Ovary (tissue), 7 donors: ENCODE measurements at regions not wholly inside any gene's neighbourhood (a gene's known extent, or its start where the extent isn't known, plus 50 kb on each side); places are given as distances from the start of the nearest gene placed in this dataset.

Source experiments
- DNase-seq, 5 donors: peaks; one replicate each; pipeline ENCODE4 v3.0.0-alpha.2; 2019 to 2020
- H3K27ac ChIP-seq, 2 donors: fragments of 200-600 bp; one replicate each; pipeline versions ENCODE4 v1.5.1 to v1.8.0; 2019 to 2022
- H3K27me3 ChIP-seq: fragments of 200-600 bp; one replicate; pipeline ENCODE4 v1.8.0; 2022
- H3K36me3 ChIP-seq: fragments of 200-600 bp; sonication (generic); one replicate; pipeline ENCODE4 v1.5.1; 2019
- H3K4me1 ChIP-seq: one replicate; pipeline ENCODE4 v1.8.1; 2013; ENCODE audit warnings: mild to moderate bottlenecking, moderate library complexity; ENCODE audit not compliant: insufficient read depth
- H3K4me3 ChIP-seq: fragments of 200-600 bp; sonication (generic); one replicate; pipeline ENCODE4 v1.5.1; 2017
- H3K9me3 ChIP-seq, 2 donors: fragments of 200-600 bp in 1 of 2; sonication (generic) in 1 of 2; one replicate each; pipeline versions ENCODE4 v1.5.1 to v1.8.1; 2013 to 2019; ENCODE audit warnings: mild to moderate bottlenecking in 1 of 2, moderate library complexity in 1 of 2
- CTCF ChIP-seq, 3 donors: fragments of 450-650 bp in 2 of 3; fragments of 200-600 bp in 1 of 3; IDR thresholded peaks; one replicate each; pipeline versions ENCODE4 v1.5.1 to v1.8.0; 2016 to 2022; ENCODE audit warnings: antibody characterized with exemption in 3 of 3, mild to moderate bottlenecking in 1 of 3
- EP300 ChIP-seq: sonication (generic); formaldehyde crosslinking; IDR thresholded peaks from one replicate; pipeline ENCODE4 v1.6.1; 2017; ENCODE audit warnings: antibody characterized with exemption
- POLR2A ChIP-seq: fragments of 450-650 bp; IDR thresholded peaks from one replicate; pipeline ENCODE4 v1.6.1; 2017; ENCODE audit warnings: antibody characterized with exemption, mild to moderate bottlenecking, moderate library complexity
- WGBS, 3 donors: extraction: QIAGEN DNeasy Blood & Tissue Kit in 1 of 3; methylation state at CpG; one replicate each; pipeline versions ENCODE4 v1.1.5 to v1.1.7; 2013 to 2017; 5-methylcytosine and 5-hydroxymethylcytosine counted together
- intact Hi-C, 4 donors: fragments of 100-400 bp; cut with DNase I; formaldehyde crosslinking; loops; one replicate each; pipeline versions ENCODE4 v1.11.0 to v1.15.1; 2022 to 2023
- donor health status: DM: no; HTN: no; CAD: no; lungs with moderate emphysema.
- donor health status: DM: no; HTN: no; CAD: no.
- donor health status: Bipolar disorder and iron deficiency.
- donor health status: DM: no; HTN: no; CAD: no.
- donor health status: DM: yes; HTN: yes; CAD: no.

- Histone ChIP-seq H3K27ac (no peak overlapping the region), H3K27me3 (no peaks in the 10 kb centered on the region), H3K4me1 (no peaks in the 10 kb centered on the region), H3K9me3 (no peaks in the 10 kb centered on the region), H3K36me3 (no peaks in the 10 kb centered on the region), H3K4me3 (no peak overlapping the region)
- TF ChIP-seq CTCF (IDR thresholded peaks at IDR 0.05) (no peak), EP300 (no peak), POLR2A (no peak)
- no peak for DNase-seq
- WGBS, 3 donors = 26 to 43% (median 38%) methylated on average over 1 of the region's 1 CpG
- intact Hi-C loops = no loop called here
These were observed 371.2 kb downstream of the SH2D1A start for GRCh38 chrX:124717537-124717936.

- H3K27ac ChIP-seq = no peak overlapping the region
- no peak overlapping the region for H3K4me3 ChIP-seq
- 49 to 72% (median 59%) methylated on average over 2 of the region's 2 CpGs for WGBS, 3 donors
- TF ChIP-seq POLR2A = no peak
- no peak for TF ChIP-seq EP300
- no peak for TF ChIP-seq CTCF (IDR thresholded peaks at IDR 0.05)
- no peaks in the 10 kb centered on the region for H3K36me3 ChIP-seq
- no peak for DNase-seq
- H3K4me1 ChIP-seq = no peaks in the 10 kb centered on the region
- H3K9me3 ChIP-seq = no peaks in the 10 kb centered on the region
- intact Hi-C loops = no loop called here
- H3K27me3 ChIP-seq = no peaks in the 10 kb centered on the region
These were observed 372.7 kb downstream of the SH2D1A start for GRCh38 chrX:124719060-124719459.

- no peaks in the 10 kb centered on the region for H3K4me1 ChIP-seq
- intact Hi-C loops = no loop called here
- H3K4me3 ChIP-seq = no peak overlapping the region
- DNase-seq = no peak
- H3K36me3 ChIP-seq = no peaks in the 10 kb centered on the region
- 88 to 89% (median 89%) methylated on average over 2 of the region's 2 CpGs for WGBS, 3 donors
- H3K27ac ChIP-seq = no peak overlapping the region
- no peaks in the 10 kb centered on the region for H3K9me3 ChIP-seq
- no peaks in the 10 kb centered on the region for H3K27me3 ChIP-seq
- TF ChIP-seq CTCF (IDR thresholded peaks at IDR 0.05) (no peak), EP300 (no peak), POLR2A (no peak)
These were observed 374.2 kb downstream of the SH2D1A start for GRCh38 chrX:124720532-124720931.

GRCh38 chrX:124725502-124725901 lies 379.1 kb downstream of the SH2D1A start:
- H3K27me3 ChIP-seq = no peaks in the 10 kb centered on the region
- no peaks in the 10 kb centered on the region for H3K36me3 ChIP-seq
- TF ChIP-seq CTCF (IDR thresholded peaks at IDR 0.05) (no peak), EP300 (no peak)
- 24 to 36% (median 33%) methylated on average over 1 of the region's 1 CpG for WGBS, 3 donors
- H3K4me3 ChIP-seq = no peak overlapping the region
- no peaks in the 10 kb centered on the region for H3K4me1 ChIP-seq
- intact Hi-C loops = no loop called here
- H3K9me3 ChIP-seq = no peaks in the 10 kb centered on the region
- H3K27ac ChIP-seq = no peak overlapping the region
- no peak for DNase-seq

GRCh38 chrX:124726292-124726691 lies 379.9 kb downstream of the SH2D1A start:
- intact Hi-C loops = no loop called here
- H3K4me1 ChIP-seq = no peaks in the 10 kb centered on the region
- WGBS, 3 donors = 55 to 62% (median 57%) methylated on average over 2 of the region's 2 CpGs
- H3K27me3 ChIP-seq = no peaks in the 10 kb centered on the region
- H3K4me3 ChIP-seq = no peak overlapping the region
- no peak overlapping the region for H3K27ac ChIP-seq
- no peaks in the 10 kb centered on the region for H3K9me3 ChIP-seq
- DNase-seq = no peak
- H3K36me3 ChIP-seq = no peaks in the 10 kb centered on the region
- TF ChIP-seq EP300 = no peak
- no peak for TF ChIP-seq POLR2A
- TF ChIP-seq CTCF (IDR thresholded peaks at IDR 0.05) = no peak
